Activated T-cell treated with anti-CD3 and anti-CD28 coated beads, Interleukin-2, amount 50 U/mL, for 72 hours (primary cell): ENCODE measurements at regions not wholly inside any gene's neighbourhood (a gene's known extent, or its start where the extent isn't known, plus 50 kb on each side); places are given as distances from the start of the nearest gene placed in this dataset.

ENCODE experiments used
- ATAC-seq, 2 donors: fragments of 150-1000 bp; cut with Tn5 transposase; replicated peaks in 1 of 2; 2 replicates each; pipeline ENCODE4 v1.10.0; 2021; ENCODE audit warnings: moderate library complexity in 2 of 2, mild to moderate bottlenecking in 1 of 2
- DNase-seq, 2 donors: peaks; one replicate each; pipeline ENCODE4 v3.0.0; 2021 to 2022; ENCODE audit warnings: mixed read lengths in 1 of 2
- H3K27ac Mint-ChIP-seq: one replicate; pipeline ENCODE4 v1.8.0; 2022; ENCODE audit warnings: mild to moderate bottlenecking, moderate library complexity, mixed read lengths
- H3K27me3 Mint-ChIP-seq: one replicate; pipeline ENCODE4 v1.8.0; 2022; ENCODE audit warnings: low read depth, mixed read lengths
- H3K36me3 Mint-ChIP-seq, 2 donors: one replicate each; pipeline ENCODE4 v1.8.0; 2022; ENCODE audit warnings: mixed read lengths in 2 of 2, mild to moderate bottlenecking in 1 of 2; ENCODE audit not compliant: insufficient read depth in 2 of 2
- H3K4me1 Mint-ChIP-seq: one replicate; pipeline ENCODE4 v1.8.0; 2022; ENCODE audit warnings: low read depth, mixed read lengths
- H3K4me3 Mint-ChIP-seq, 2 donors: one replicate each; pipeline ENCODE4 v1.8.0; 2022; ENCODE audit warnings: mild to moderate bottlenecking in 2 of 2, mixed read lengths in 2 of 2, moderate library complexity in 2 of 2
- H3K9me3 Mint-ChIP-seq, 2 donors: one replicate each; pipeline ENCODE4 v1.8.0; 2022; ENCODE audit warnings: mixed read lengths in 2 of 2

GRCh38 chrY:15466891-15467290 is 942.6 kb downstream of the NLGN4Y start:
- Mint-ChIP-seq H3K4me1 (no peaks in the 10 kb centered on the region), H3K27ac (no peak overlapping the region), H3K9me3 (no peaks in the 10 kb centered on the region), H3K27me3 (no peaks in the 10 kb centered on the region), H3K36me3 (no peaks in the 10 kb centered on the region), H3K4me3 (no peak overlapping the region)
- ATAC-seq (no peak), DNase-seq (no peak)

DNA sequence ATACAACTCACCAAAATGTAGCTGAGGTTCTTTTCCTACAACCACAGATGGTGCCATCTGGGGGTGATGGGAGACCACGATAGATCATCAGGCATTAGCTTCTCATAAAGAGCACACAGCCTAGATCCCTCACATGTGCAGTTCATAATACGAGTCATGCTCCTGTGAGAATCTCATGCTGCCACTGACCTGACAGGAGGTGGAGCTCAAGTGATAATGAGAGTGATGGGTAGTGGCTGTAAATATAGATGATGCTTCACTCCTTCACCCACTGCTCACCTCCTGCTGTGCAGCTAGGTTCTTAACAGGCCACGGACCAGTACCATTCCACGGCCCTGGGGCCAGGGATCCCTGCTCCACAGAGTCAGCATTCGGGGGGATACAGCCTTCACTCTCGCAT is 943.8 kb downstream of the NLGN4Y start:
- no peak overlapping the region for H3K27ac Mint-ChIP-seq
- H3K4me3 Mint-ChIP-seq = no peak overlapping the region
- DNase-seq = no peak
- no peaks in the 10 kb centered on the region for H3K4me1 Mint-ChIP-seq
- no peaks in the 10 kb centered on the region for H3K27me3 Mint-ChIP-seq
- no peaks in the 10 kb centered on the region for H3K36me3 Mint-ChIP-seq
- no peak for ATAC-seq
- H3K9me3 Mint-ChIP-seq = no peaks in the 10 kb centered on the region

GRCh38 chrY:15471371-15471770 is 947.0 kb downstream of the NLGN4Y start:
- no peak overlapping the region for H3K4me3 Mint-ChIP-seq
- ATAC-seq = no peak
- no peaks in the 10 kb centered on the region for H3K4me1 Mint-ChIP-seq
- no peaks in the 10 kb centered on the region for H3K9me3 Mint-ChIP-seq
- DNase-seq = no peak
- no peak overlapping the region for H3K27ac Mint-ChIP-seq
- H3K36me3 Mint-ChIP-seq = no peaks in the 10 kb centered on the region
- H3K27me3 Mint-ChIP-seq = no peaks in the 10 kb centered on the region

DNA sequence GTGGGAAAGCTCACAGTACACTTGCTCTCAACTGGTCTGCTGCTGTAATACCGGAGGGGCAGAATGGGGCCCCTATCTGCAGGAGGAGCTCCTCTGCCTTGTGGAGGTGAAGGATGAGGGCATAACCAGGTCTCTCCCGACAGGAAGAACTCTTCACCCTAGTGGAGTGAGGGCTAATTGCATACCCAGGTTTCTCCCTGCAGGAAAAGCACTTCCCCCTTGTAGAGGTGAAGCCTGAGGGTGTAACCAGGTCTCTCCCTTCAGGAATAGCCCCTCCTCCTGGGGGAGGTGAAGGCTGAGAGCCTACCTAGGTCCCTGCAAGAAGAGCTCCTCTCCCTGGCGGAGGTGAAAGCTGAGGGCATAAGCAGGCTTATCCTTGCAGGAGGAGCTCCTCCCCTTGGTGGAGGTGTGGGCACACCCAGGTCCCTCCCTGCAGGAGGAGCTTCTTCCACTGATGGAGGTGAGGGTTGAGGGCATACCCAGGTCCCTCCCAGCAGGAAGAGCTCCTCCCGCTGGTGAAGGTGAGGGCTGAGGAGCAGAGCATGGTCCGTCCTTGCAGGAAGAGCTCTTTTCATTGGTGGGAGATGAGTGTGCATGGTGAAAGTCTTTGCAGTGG is 954.1 kb downstream of the NLGN4Y start:
- no peaks in the 10 kb centered on the region for H3K4me1 Mint-ChIP-seq
- ATAC-seq (no peak), DNase-seq (no peak)
- no peak overlapping the region for H3K4me3 Mint-ChIP-seq
- H3K9me3 Mint-ChIP-seq = no peaks in the 10 kb centered on the region
- no peaks in the 10 kb centered on the region for H3K27me3 Mint-ChIP-seq
- no peak overlapping the region for H3K27ac Mint-ChIP-seq
- no peaks in the 10 kb centered on the region for H3K36me3 Mint-ChIP-seq

DNA sequence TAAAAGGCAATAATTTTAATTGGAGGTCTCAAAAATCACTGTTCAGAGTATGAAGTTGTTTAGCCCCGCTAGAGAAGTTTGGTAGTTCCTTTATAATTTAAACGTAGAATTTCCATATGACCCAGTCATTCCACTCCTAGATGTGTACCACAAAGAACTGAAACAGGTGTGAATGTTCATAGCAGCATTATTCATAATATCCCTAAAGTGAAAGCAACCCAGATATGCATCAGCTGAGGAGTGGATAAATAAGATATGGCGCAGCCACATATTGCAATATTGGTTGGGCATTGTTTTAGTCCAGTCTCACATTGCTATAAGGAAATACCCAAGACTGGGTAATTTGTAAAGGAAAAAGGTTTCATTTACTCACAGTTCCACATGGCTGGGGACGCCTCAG is 976.2 kb downstream of the NLGN4Y start:
- no peak overlapping the region for H3K4me3 Mint-ChIP-seq
- no peaks in the 10 kb centered on the region for H3K9me3 Mint-ChIP-seq
- H3K27ac Mint-ChIP-seq = no peak overlapping the region
- DNase-seq (no peak), ATAC-seq (no peak)
- H3K4me1 Mint-ChIP-seq = no peaks in the 10 kb centered on the region
- no peaks in the 10 kb centered on the region for H3K36me3 Mint-ChIP-seq
- H3K27me3 Mint-ChIP-seq = no peaks in the 10 kb centered on the region

DNA sequence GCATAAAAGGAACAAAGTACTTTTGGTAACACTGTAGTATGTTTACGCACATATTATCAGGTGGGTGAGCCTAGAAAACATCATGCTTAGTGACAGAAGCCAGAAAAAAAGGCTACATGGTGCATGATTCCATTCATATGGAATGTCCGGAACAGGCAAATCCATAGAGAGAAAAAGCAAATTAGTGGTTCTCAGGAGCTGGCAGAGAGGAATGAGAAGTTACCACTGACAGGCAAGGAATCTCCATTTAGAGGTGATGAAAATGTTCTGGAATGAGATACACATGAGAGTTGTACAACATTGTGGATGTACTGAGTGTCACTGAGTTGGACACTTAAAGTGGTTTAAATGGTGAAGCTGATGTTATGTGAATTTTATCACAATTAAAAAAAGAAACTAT is 976.9 kb downstream of the NLGN4Y start:
- Mint-ChIP-seq H3K27ac (no peak overlapping the region), H3K4me1 (no peaks in the 10 kb centered on the region), H3K4me3 (no peak overlapping the region), H3K9me3 (no peaks in the 10 kb centered on the region), H3K27me3 (no peaks in the 10 kb centered on the region), H3K36me3 (no peaks in the 10 kb centered on the region)
- DNase-seq (no peak), ATAC-seq (no peak)

GRCh38 chrY:15510288-15510687 is 986.0 kb downstream of the NLGN4Y start:
- Mint-ChIP-seq H3K27ac (no peak overlapping the region), H3K4me3 (no peak overlapping the region), H3K9me3 (no peaks in the 10 kb centered on the region), H3K4me1 (no peaks in the 10 kb centered on the region), H3K27me3 (no peaks in the 10 kb centered on the region), H3K36me3 (no peaks in the 10 kb centered on the region)
- DNase-seq (no peak), ATAC-seq (no peak)

- no peak overlapping the region for H3K27ac Mint-ChIP-seq
- H3K9me3 Mint-ChIP-seq = no peaks in the 10 kb centered on the region
- DNase-seq (no peak), ATAC-seq (no peak)
- H3K4me1 Mint-ChIP-seq = no peaks in the 10 kb centered on the region
- no peaks in the 10 kb centered on the region for H3K36me3 Mint-ChIP-seq
- H3K27me3 Mint-ChIP-seq = no peaks in the 10 kb centered on the region
- H3K4me3 Mint-ChIP-seq = no peak overlapping the region
These were observed 986.8 kb downstream of the NLGN4Y start for GRCh38 chrY:15510984-15511650.

- Mint-ChIP-seq H3K27ac (no peak overlapping the region), H3K9me3 (no peaks in the 10 kb centered on the region), H3K27me3 (no peaks in the 10 kb centered on the region), H3K4me1 (no peaks in the 10 kb centered on the region), H3K36me3 (peaks cover 0 to 2% of the 10 kb centered on the region in 2 donors), H3K4me3 (no peak overlapping the region)
- ATAC-seq (peak in 1 of 2 donors; percentile 53), DNase-seq (no peak)
These were observed 1010.8 kb downstream of the NLGN4Y start for GRCh38 chrY:15535131-15535530.

DNA sequence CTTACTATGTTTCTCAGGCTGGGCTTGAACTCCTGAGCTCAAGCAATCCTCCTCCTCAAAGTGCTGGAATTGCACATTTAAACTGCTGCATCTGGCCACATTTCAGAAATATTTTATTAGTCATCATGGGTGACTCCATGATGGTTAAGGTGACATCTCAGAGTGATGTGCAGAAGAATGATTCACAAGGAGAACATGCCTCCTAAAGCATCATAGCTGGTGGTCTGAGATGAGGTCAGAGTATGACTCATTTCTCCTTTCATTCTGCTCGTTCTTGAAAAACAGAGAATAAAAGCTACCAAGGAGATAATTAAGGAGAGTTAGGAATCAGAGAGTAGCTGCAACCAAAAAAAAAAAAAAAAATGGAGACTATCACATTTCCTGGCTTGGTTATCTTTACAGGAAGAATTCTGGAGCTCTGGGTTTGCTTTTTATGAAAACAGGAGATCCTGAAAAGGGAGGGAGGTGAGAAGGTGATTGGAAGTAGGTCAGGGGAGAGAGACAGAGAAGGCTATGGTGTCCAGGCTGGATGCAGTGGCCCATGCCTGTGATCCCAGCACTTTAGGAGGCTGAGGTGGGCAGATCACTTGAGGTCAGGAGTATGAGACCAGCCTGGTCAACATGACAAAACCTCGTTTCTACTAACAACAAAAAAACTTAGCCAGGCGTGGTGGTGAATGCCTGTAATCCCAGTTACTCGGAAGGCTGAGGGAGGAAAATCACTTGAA is 1011.6 kb downstream of the NLGN4Y start:
- peaks cover 0 to 2% of the 10 kb centered on the region in 2 donors for H3K36me3 Mint-ChIP-seq
- no peaks in the 10 kb centered on the region for H3K4me1 Mint-ChIP-seq
- peak in 1 of 2 donors; percentile 8 for DNase-seq
- no peaks in the 10 kb centered on the region for H3K9me3 Mint-ChIP-seq
- peak overlapping the region; percentile 76 for H3K27ac Mint-ChIP-seq
- no peaks in the 10 kb centered on the region for H3K27me3 Mint-ChIP-seq
- H3K4me3 Mint-ChIP-seq = peak overlapping the region in 1 of 2 donors; percentile 78
- peak in 1 of 2 donors; percentile 97 for ATAC-seq

- H3K9me3 Mint-ChIP-seq = no peaks in the 10 kb centered on the region
These were observed 1016.2 kb downstream of the NLGN4Y start for GRCh38 chrY:15540516-15540915.

DNA sequence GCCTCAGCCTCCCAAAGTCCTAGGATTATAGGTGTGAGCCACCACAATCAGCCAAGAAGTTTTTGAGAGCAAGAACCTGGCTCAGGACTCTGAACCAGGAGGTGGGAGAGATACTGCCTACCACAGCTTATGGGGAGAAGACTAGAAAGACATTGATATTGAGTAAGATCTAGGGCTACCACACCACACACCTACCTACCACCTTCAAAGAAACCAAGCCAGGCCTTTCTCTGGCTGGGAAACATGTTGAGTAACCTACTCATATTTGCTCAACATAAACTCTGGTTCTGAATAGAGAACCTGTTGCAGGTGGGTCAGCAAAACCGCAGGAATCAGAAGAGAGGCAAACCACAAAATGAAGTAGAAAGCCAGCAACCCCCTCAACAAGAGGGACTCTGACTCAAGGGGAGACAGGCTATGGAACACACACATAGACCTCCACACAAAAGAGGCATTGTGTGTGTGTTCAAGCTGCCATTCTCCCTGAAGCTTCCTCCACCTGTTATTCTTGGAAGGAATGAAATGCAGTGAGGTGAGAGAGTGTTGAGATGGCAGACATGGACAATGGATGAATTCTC is 1021.9 kb downstream of the NLGN4Y start:
- ATAC-seq (peak in 1 of 2 donors; percentile 84), DNase-seq (peak in 1 of 2 donors; percentile 8)
- no peaks in the 10 kb centered on the region for H3K9me3 Mint-ChIP-seq
- H3K4me1 Mint-ChIP-seq = no peaks in the 10 kb centered on the region
- no peaks in the 10 kb centered on the region for H3K27me3 Mint-ChIP-seq
- H3K36me3 Mint-ChIP-seq = no peaks in the 10 kb centered on the region
- H3K4me3 Mint-ChIP-seq = no peak overlapping the region
- no peak overlapping the region for H3K27ac Mint-ChIP-seq

More at GRCh38 chrY:15540516-15540915, 1016.2 kb downstream of the NLGN4Y start:
- DNase-seq (no peak), ATAC-seq (no peak)
- Mint-ChIP-seq H3K4me1 (no peaks in the 10 kb centered on the region), H3K36me3 (peaks cover 0 to 2% of the 10 kb centered on the region in 2 donors), H3K4me3 (no peak overlapping the region), H3K27me3 (no peaks in the 10 kb centered on the region), H3K27ac (no peak overlapping the region)

GRCh38 chrY:15552074-15552473 is 1027.7 kb downstream of the NLGN4Y start:
- no peak overlapping the region for H3K4me3 Mint-ChIP-seq
- H3K27ac Mint-ChIP-seq = no peak overlapping the region
- no peaks in the 10 kb centered on the region for H3K27me3 Mint-ChIP-seq
- DNase-seq (no peak), ATAC-seq (no peak)
- H3K9me3 Mint-ChIP-seq = no peaks in the 10 kb centered on the region
- H3K4me1 Mint-ChIP-seq = no peaks in the 10 kb centered on the region
- H3K36me3 Mint-ChIP-seq = no peaks in the 10 kb centered on the region
